Nephron progenitor cell (in vitro differentiated cells): ENCODE measurements at regions not wholly inside any gene's neighbourhood (a gene's known extent, or its start where the extent isn't known, plus 50 kb on each side); places are given as distances from the start of the nearest gene placed in this dataset.

Source experiments
- DNase-seq: peaks from one replicate; pipeline ENCODE4 v3.0.0; 2021
- H3K27ac Mint-ChIP-seq: 2 replicates; pipeline ENCODE4 v1.8.0; 2021; ENCODE audit warnings: mild to moderate bottlenecking, moderate library complexity, mixed read lengths
- H3K27me3 Mint-ChIP-seq: 2 replicates; pipeline ENCODE4 v1.8.0; 2021; ENCODE audit warnings: mild to moderate bottlenecking, low read depth, mixed read lengths; ENCODE audit not compliant: poor library complexity
- H3K36me3 Mint-ChIP-seq: 2 replicates; pipeline ENCODE4 v1.8.0; 2021; ENCODE audit warnings: low read depth, mixed read lengths
- H3K4me1 Mint-ChIP-seq: 2 replicates; pipeline ENCODE4 v1.8.0; 2021; ENCODE audit warnings: mixed read lengths
- H3K4me3 Mint-ChIP-seq: 2 replicates; pipeline ENCODE4 v1.8.0; 2021; ENCODE audit warnings: mild to moderate bottlenecking, moderate library complexity, mixed read lengths
- H3K9me3 Mint-ChIP-seq: 2 replicates; pipeline ENCODE4 v1.8.0; 2021; ENCODE audit warnings: mild to moderate bottlenecking, moderate library complexity, mixed read lengths
- TF ChIP-seq, protein P1 (sequence below): fragments of 200-600 bp; sonication (generic); IDR thresholded peaks from 2 replicates; pipeline ENCODE4 v1.5.0; 2021; ENCODE audit warnings: antibody characterized with exemption

DNA sequence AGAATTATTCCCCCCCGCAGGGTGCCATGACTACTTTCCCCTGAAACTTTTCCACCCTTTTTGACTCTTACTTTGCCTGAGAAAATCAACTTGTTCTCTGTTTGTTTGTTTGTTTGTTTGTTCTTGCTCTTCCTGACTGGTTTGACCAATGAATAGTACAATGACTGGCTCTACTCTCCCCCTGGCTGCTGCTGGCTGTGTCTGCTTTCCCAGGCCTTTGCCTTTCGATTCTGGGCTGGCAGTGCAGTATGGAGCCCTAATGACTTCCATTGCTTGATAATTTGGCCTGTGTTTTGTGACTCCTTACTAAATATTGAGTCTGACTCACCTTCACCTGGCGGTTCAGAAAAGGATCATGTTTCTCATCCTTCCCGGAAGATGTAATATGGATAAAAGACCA is 241.1 kb downstream of the TMEM182 start:
- H3K36me3 Mint-ChIP-seq: no peaks in the 10 kb centered on the region
- no peak overlapping the region for H3K4me3 Mint-ChIP-seq
- no peak for DNase-seq
- H3K27ac Mint-ChIP-seq: no peak overlapping the region
- TF ChIP-seq, protein P1, sequence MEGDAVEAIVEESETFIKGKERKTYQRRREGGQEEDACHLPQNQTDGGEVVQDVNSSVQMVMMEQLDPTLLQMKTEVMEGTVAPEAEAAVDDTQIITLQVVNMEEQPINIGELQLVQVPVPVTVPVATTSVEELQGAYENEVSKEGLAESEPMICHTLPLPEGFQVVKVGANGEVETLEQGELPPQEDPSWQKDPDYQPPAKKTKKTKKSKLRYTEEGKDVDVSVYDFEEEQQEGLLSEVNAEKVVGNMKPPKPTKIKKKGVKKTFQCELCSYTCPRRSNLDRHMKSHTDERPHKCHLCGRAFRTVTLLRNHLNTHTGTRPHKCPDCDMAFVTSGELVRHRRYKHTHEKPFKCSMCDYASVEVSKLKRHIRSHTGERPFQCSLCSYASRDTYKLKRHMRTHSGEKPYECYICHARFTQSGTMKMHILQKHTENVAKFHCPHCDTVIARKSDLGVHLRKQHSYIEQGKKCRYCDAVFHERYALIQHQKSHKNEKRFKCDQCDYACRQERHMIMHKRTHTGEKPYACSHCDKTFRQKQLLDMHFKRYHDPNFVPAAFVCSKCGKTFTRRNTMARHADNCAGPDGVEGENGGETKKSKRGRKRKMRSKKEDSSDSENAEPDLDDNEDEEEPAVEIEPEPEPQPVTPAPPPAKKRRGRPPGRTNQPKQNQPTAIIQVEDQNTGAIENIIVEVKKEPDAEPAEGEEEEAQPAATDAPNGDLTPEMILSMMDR: no peak
- peaks cover 24% of the 10 kb centered on the region for H3K9me3 Mint-ChIP-seq
- peaks cover 10% of the 10 kb centered on the region for H3K27me3 Mint-ChIP-seq
- no peaks in the 10 kb centered on the region for H3K4me1 Mint-ChIP-seq

DNA sequence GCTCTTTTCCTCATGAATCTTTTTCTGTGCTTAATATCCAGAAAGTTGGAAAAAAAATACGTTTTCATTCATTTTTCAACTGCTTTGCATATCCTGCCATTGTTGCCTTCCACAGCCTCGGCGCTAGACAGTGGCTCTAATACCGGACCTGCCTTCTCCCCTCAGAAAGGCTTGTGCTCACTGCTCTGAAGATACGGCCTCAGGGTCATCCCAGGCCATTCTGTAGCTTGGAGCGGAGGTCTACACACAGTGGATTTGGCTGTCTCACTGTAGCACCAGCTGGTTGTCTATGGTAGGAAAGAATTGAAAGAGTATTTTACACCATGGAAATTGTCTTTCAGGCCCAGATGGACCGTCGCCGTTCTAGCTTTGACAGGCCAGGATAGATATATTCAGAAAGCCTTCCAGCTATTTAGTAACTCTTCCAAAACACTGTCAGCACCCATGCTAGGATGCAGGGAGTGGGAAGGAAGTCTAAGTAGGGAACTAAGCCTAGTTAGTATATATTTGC is 242.0 kb downstream of the TMEM182 start:
- peaks cover 18% of the 10 kb centered on the region for H3K9me3 Mint-ChIP-seq
- TF ChIP-seq, protein P1: no peak
- no peak overlapping the region for H3K27ac Mint-ChIP-seq
- no peak for DNase-seq
- no peaks in the 10 kb centered on the region for H3K4me1 Mint-ChIP-seq
- H3K27me3 Mint-ChIP-seq: peaks cover 12% of the 10 kb centered on the region
- H3K4me3 Mint-ChIP-seq: no peak overlapping the region
- H3K36me3 Mint-ChIP-seq: no peaks in the 10 kb centered on the region

DNA sequence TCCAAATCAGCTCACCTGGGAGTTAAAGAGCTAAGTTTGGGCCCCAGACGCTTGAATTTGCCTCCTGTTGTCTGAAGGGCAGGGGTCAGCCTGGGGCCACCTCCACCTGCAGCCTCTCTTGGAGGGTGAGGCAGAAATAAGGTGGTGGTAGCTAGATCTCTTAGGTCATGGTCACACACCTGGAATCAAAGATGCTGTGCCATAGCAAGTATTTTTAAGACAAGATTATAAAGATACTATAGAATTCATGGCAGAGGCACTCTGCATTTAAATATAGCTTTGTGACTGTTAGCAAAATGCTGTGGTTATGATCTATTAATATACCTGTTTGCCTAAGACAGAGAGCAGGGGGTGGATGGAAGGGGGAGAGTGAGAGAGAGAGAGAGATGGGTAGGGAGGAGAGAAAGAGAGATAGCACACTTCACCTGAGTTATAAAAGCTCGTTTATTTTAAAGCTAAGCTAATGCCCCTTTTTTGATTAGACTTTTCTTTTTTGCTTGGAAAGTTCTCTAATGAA is 242.7 kb downstream of the TMEM182 start:
- no peaks in the 10 kb centered on the region for H3K36me3 Mint-ChIP-seq
- H3K4me3 Mint-ChIP-seq: no peak overlapping the region
- H3K4me1 Mint-ChIP-seq: no peaks in the 10 kb centered on the region
- H3K9me3 Mint-ChIP-seq: peaks cover 17% of the 10 kb centered on the region
- TF ChIP-seq, protein P1: no peak
- H3K27me3 Mint-ChIP-seq: peaks cover 12% of the 10 kb centered on the region
- DNase-seq: no peak
- H3K27ac Mint-ChIP-seq: no peak overlapping the region

DNA sequence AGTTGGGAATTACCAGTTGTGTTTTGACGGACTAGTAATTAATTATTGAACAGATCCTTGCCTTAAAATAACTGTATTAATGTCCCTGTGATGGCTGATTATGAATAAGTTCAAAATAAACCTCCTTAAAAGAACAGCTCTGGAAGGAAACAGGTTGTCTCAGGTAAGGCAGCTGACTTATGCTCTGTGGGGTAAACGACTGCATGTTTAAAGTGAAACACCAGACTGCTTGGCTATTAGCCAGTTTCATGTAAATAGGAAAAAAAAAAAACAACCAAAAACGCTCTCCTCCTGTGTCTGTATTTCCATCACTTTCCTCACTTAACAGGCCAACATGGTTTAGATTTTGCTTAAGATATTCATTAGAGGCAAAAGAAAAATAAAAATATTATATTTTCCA is 243.6 kb downstream of the TMEM182 start:
- no peak overlapping the region for H3K4me3 Mint-ChIP-seq
- H3K36me3 Mint-ChIP-seq: no peaks in the 10 kb centered on the region
- H3K27ac Mint-ChIP-seq: no peak overlapping the region
- no peak for DNase-seq
- TF ChIP-seq, protein P1: no peak
- peaks cover 12% of the 10 kb centered on the region for H3K27me3 Mint-ChIP-seq
- no peaks in the 10 kb centered on the region for H3K4me1 Mint-ChIP-seq
- H3K9me3 Mint-ChIP-seq: peaks cover 12% of the 10 kb centered on the region

DNA sequence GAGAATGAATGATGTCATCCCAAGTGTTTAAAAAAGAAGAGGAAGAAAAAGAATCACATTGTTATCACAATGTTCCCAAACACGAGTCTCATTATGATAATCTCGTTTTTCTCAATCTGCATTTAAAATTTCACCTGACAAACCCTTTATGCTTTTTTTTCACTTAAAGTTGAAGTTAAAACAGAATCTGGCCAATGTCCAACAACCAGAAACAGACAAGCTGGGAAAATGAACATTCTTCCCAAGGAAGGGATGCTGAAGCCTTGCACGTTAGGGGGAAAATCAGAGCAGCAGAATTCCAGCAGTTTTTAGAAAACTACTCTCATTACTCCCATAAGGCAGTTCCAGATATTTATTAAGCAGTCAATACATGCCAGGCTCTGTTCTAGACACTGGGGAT is 245.3 kb downstream of the TMEM182 start:
- no peak overlapping the region for H3K4me3 Mint-ChIP-seq
- H3K27me3 Mint-ChIP-seq: peaks cover 9% of the 10 kb centered on the region
- no peak for DNase-seq
- no peaks in the 10 kb centered on the region for H3K9me3 Mint-ChIP-seq
- TF ChIP-seq, protein P1: no peak
- H3K36me3 Mint-ChIP-seq: no peaks in the 10 kb centered on the region
- H3K4me1 Mint-ChIP-seq: no peaks in the 10 kb centered on the region
- no peak overlapping the region for H3K27ac Mint-ChIP-seq

DNA sequence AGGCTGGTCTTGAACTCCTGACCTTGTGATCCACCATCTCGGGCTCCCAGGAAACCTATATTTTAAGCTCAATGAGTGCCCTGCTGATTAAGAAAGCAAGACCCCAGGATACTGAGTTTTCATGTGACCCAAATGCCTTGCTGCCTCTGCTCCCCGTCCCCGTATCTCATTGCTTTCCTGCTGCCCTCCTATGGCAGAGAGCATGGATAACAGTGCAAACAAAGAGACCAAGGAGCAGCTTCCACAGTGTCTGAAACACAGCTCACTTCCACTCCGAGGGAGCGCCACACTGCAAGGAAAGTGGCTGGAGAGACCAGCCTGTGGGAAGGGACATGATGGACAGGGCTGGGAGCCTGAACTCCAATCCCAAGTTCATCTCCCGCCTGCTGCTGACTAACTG is 246.8 kb downstream of the TMEM182 start:
- Mint-ChIP-seq H3K9me3 (no peaks in the 10 kb centered on the region), H3K4me3 (no peak overlapping the region), H3K4me1 (no peaks in the 10 kb centered on the region), H3K36me3 (no peaks in the 10 kb centered on the region), H3K27ac (no peak overlapping the region), H3K27me3 (peaks cover 8% of the 10 kb centered on the region)
- peak; percentile 8 for DNase-seq
- TF ChIP-seq, protein P1: no peak
